GM12865 (cell line): ENCODE measurements at regions not wholly inside any gene's neighbourhood (a gene's known extent, or its start where the extent isn't known, plus 50 kb on each side); places are given as distances from the start of the nearest gene placed in this dataset.

Experiments
- DNase-seq: peaks from one replicate; pipeline ENCODE4 v3.0.0; 2010; ENCODE audit warnings: low read depth
- H3K4me3 ChIP-seq: 2 replicates; pipeline ENCODE4 v1.5.1; 2011; ENCODE audit warnings: mild to moderate bottlenecking, low read depth, low read length, control low read depth
- TF ChIP-seq, protein P1 (sequence below): IDR thresholded peaks from 2 replicates; pipeline ENCODE4 v1.5.1; 2011; ENCODE audit warnings: low read length, control low read depth, low read depth, inconsistent platforms; ENCODE audit not compliant: insufficient read depth; ENCODE audit errors: missing control alignments

DNA sequence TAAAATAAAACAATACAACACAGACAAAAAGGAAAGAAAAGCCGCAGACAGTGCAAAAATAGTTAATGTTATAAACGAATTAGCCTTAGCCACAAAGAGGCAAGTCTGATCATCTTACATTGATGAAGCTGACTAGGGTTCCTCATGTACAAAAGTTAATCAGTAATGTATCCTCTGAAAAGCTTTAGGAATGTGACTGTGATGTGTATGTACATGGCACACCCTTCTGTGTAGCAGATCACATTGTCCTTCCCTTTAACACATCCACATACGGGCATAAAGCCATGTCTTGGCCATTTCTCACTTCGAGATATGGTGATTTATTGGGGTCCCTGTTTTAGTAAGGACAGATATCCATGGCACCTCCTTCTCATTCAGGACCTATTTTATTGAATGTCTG lies 1327.5 kb upstream of the CDH8 start:
- no peak for DNase-seq
- TF ChIP-seq, protein P1, sequence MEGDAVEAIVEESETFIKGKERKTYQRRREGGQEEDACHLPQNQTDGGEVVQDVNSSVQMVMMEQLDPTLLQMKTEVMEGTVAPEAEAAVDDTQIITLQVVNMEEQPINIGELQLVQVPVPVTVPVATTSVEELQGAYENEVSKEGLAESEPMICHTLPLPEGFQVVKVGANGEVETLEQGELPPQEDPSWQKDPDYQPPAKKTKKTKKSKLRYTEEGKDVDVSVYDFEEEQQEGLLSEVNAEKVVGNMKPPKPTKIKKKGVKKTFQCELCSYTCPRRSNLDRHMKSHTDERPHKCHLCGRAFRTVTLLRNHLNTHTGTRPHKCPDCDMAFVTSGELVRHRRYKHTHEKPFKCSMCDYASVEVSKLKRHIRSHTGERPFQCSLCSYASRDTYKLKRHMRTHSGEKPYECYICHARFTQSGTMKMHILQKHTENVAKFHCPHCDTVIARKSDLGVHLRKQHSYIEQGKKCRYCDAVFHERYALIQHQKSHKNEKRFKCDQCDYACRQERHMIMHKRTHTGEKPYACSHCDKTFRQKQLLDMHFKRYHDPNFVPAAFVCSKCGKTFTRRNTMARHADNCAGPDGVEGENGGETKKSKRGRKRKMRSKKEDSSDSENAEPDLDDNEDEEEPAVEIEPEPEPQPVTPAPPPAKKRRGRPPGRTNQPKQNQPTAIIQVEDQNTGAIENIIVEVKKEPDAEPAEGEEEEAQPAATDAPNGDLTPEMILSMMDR, result no peak
- H3K4me3 ChIP-seq, result no peak overlapping the region

DNA sequence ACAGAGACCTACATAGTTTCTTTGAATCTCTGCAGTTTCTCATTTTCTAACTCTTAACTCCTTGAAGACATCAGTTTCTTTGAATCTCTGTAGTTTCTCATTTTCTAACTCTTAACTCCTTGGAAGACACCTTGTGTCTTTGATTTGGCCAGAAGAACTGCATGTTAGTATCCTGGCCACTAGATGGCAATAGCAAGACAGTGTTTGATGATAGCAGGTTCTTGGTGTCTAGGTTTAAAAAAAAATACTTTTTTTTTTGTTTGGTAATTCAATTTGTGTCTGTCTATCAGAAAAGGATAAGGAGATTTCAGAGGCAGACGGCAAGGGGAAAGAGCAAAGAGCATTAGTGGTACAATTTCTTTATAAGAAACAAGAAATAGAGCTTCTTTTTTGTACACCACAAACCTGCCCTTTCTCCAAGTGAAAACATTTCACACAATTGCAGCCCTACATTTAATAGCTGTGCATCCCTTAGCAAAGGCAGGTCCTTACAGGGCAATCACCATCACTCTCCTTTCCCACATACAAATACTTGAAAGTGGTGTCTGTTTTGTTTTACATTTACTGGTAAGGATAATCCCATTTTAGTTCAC lies 1324.9 kb upstream of the CDH8 start:
- DNase-seq, result peak; percentile 56
- no peak overlapping the region for H3K4me3 ChIP-seq
- TF ChIP-seq, protein P1, result peak; percentile 79

DNA sequence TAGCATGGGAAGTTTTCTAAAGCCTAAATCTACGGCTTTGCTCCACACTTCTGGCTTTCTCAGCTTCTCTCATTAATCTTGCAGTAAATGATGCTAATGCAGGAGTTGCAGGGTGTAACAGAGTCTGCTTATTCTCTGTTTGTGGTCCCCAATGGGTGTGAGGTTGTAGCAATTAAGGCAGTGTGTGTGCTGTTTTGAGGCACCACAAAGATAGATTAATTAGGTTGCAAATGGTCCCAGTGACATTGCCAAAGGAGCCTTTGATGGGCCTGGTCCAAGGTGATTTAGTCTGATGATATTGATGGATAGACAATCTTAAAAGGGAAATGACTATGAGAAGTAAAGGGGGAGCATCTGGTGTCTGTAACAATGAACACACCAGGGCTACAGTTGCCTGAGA lies 1313.7 kb upstream of the CDH8 start:
- no peak for DNase-seq

DNA sequence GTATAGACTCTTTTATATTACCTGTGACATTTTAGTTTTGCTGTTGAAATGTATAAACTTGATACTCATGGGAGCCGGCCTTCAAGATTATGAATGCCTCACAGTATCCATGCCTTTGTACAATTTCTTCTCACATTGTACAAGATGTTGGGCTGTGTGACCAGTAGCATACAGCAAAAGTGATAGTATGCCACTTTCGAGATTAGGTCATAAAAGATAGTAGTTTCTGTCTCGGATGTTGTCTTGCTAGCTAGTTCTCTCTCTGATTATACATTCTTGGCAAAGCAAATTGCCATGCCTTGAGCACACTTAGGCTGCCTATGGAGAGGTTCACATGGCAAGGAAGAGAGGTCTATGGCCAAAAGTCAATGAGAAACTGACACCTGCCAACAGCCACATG lies 1309.8 kb upstream of the CDH8 start:
- no peak for DNase-seq
- TF ChIP-seq, protein P1, result no peak

More for the DNA sequence above, 1313.7 kb upstream of the CDH8 start:
- H3K4me3 ChIP-seq, result no peak overlapping the region
- TF ChIP-seq, protein P1, result no peak

DNA sequence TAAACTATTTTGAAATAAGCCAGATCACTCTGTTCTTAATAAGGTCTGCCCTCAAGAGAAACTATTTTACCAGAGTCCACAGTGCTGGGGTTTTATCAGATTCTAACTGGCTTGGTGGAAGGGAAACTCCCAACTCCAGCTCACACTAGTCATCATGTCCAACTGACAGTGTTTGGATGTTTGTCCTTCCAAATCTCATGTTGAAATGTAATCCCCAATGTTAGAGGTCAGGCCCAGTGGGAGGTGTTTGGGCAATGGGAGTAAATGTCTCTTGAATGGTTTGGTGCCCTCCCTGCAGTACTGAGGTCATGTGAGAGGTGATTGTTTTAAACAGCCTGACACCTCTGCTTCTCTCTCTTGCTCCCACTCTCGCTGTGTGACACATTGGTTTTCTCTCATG lies 1301.0 kb upstream of the CDH8 start:
- H3K4me3 ChIP-seq, result no peak overlapping the region
- DNase-seq, result no peak
- TF ChIP-seq, protein P1, result no peak

More for the DNA sequence above, 1309.8 kb upstream of the CDH8 start:
- H3K4me3 ChIP-seq, result no peak overlapping the region

DNA sequence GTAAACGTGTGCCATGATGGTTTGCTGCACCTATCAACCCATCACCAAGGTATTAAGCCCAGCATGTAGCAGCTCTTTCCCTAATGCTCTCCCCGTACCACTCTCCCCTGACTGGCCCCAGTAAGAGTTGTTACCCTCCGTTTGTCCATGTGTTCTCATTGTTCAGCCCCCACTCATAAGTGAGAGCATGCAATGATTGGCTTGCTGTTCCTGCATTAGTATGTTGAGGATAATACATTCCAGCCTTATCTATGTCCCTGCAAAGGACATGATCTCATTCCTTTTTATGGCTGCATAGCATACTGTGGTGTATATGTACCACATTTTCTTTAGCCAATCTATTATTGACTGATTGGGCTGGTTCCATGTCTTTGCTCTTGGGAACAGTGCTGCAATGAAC lies 1294.9 kb upstream of the CDH8 start:
- no peak for DNase-seq
- TF ChIP-seq, protein P1, result no peak
- H3K4me3 ChIP-seq, result no peak overlapping the region

DNA sequence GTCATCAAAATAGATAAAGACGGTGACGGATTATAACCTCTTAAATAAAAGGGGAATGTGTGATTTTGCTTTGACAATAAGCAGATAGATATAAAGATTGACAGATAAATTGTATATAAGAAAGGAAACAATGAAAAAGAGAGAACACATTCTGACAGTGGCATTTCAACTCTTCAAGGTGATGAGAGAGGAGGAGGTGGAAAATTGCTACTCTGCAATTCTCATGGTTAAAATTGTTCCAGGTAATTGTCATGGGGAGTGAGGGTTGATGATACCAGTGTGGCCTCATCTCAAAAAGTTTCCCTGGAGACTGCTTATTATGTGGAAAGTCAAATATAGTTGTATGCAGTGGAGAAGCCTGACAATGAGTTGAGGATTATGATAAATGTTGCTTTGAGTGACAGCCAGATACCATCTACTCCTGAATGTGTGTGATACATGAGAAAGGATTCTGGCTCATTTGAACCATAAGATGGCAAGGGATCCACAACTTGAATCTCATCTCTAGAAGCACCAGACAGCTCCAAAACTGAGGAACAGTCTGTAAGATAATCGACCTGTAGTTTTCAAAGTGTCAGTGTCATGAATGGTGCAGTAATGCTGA lies 1290.6 kb upstream of the CDH8 start:
- H3K4me3 ChIP-seq, result no peak overlapping the region
- TF ChIP-seq, protein P1, result no peak
- no peak for DNase-seq
